H1 (cell line): ENCODE measurements at regions not wholly inside any gene's neighbourhood (a gene's known extent, or its start where the extent isn't known, plus 50 kb on each side); places are given as distances from the start of the nearest gene placed in this dataset.

Experiments used
- CTCF ChIA-PET: fragments of 300-600 bp; sonication (Branson Sonifier 250); formaldehyde crosslinking; loops from one replicate; lab custom pipeline; 2021; ENCODE audit not compliant: partially characterized antibody; lab: Charles Lee
- POLR2A ChIA-PET: fragments of 300-600 bp; sonication (Branson Sonifier 250); formaldehyde crosslinking; loops from one replicate; lab custom pipeline; 2021; ENCODE audit warnings: inconsistent platforms; ENCODE audit not compliant: partially characterized antibody; lab: Charles Lee
- DNase-seq, 2 experiments: peaks; one replicate each; pipeline versions ENCODE4 v3.0.0 to v3.0.0-alpha.2; 2010 to 2022; ENCODE audit warnings: low spot score in 2 of 2, low read depth in 1 of 2, mixed read lengths in 1 of 2
- FAIRE-seq: peaks from 2 replicates; lab custom pipeline; 2011; peaks lifted over from hg19 to GRCh38; lab: Jason Lieb, UNC
- H2AFZ ChIP-seq: 2 replicates; pipeline ENCODE4 v1.8.1; 2012; ENCODE audit warnings: low read length, inconsistent platforms
- H2AK5ac ChIP-seq: 2 replicates; pipeline ENCODE4 v1.6.1; 2013; ENCODE audit warnings: low read depth, low read length
- H2BK120ac ChIP-seq: replicated peaks from 2 replicates; pipeline ENCODE3; 2013; ENCODE audit warnings: low read depth, low read length, inconsistent platforms
- H2BK12ac ChIP-seq: 2 replicates; pipeline ENCODE4 v1.6.1; 2013; ENCODE audit warnings: low read depth, low read length
- H2BK15ac ChIP-seq: 2 replicates; pipeline ENCODE4 v1.6.1; 2013; ENCODE audit warnings: low read length
- H2BK20ac ChIP-seq: 2 replicates; pipeline ENCODE4 v1.6.1; 2013; ENCODE audit warnings: low read length
- H2BK5ac ChIP-seq: 2 replicates; pipeline ENCODE4 v1.6.1; 2013; ENCODE audit warnings: low read depth, low read length
- H3K14ac ChIP-seq: 2 replicates; pipeline ENCODE4 v1.6.1; 2013; ENCODE audit warnings: inconsistent platforms; ENCODE audit not compliant: insufficient read length
- H3K18ac ChIP-seq: 2 replicates; pipeline ENCODE4 v1.6.1; 2013; ENCODE audit warnings: low read length; ENCODE audit errors: extremely low read depth
- H3K23ac ChIP-seq: 2 replicates; pipeline ENCODE4 v1.6.1; 2013; ENCODE audit warnings: inconsistent platforms; ENCODE audit not compliant: insufficient read length
- H3K23me2 ChIP-seq: 2 replicates; pipeline ENCODE4 v1.6.1; 2013; ENCODE audit warnings: low read depth, low read length
- H3K27ac ChIP-seq: 2 replicates; pipeline ENCODE4 v1.6.1; 2011; ENCODE audit warnings: low read depth, low read length, inconsistent platforms
- H3K27me3 ChIP-seq, 4 experiments: replicated peaks in 1 of 4; 1 replicate in 1 of 4; 2 replicates in 3 of 4; pipeline versions ENCODE4 v1.6.1 to v1.8.1; 2011 to 2013; ENCODE audit warnings: low read length in 3 of 4, mild to moderate bottlenecking in 3 of 4, inconsistent platforms in 2 of 4, mixed read lengths in 2 of 4, moderate library complexity in 1 of 4; ENCODE audit not compliant: control insufficient read depth in 3 of 4, insufficient read depth in 3 of 4; ENCODE audit errors: extremely low read depth in 1 of 4
- H3K36me3 ChIP-seq, 4 experiments: 2 replicates each; pipeline versions ENCODE4 v1.6.1 to v1.8.1; 2011 to 2013; ENCODE audit warnings: mild to moderate bottlenecking in 4 of 4, low read length in 3 of 4, moderate library complexity in 2 of 4, control low read depth in 1 of 4, inconsistent platforms in 1 of 4; ENCODE audit not compliant: insufficient read depth in 4 of 4, control insufficient read depth in 2 of 4
- H3K4ac ChIP-seq: replicated peaks from 2 replicates; pipeline ENCODE3; 2013; ENCODE audit warnings: low read length, low read depth, mixed read lengths, inconsistent platforms; ENCODE audit not compliant: insufficient read length
- H3K4me1 ChIP-seq, 4 experiments: replicated peaks in 1 of 4; 1 replicate in 1 of 4; 2 replicates in 3 of 4; pipeline versions ENCODE4 v1.6.1 to v1.8.1; 2011 to 2013; ENCODE audit warnings: low read length in 3 of 4, inconsistent platforms in 2 of 4, mixed read lengths in 1 of 4; ENCODE audit not compliant: insufficient read depth in 4 of 4, control insufficient read depth in 3 of 4
- H3K4me2 ChIP-seq, 2 experiments: 2 replicates each; pipeline versions ENCODE4 v1.6.1 to v1.8.1; 2011 to 2013; ENCODE audit warnings: low read depth in 2 of 2, low read length in 2 of 2, control low read depth in 1 of 2, inconsistent platforms in 1 of 2, mild to moderate bottlenecking in 1 of 2; ENCODE audit not compliant: insufficient read depth in 1 of 2
- H3K4me3 ChIP-seq, 4 experiments: fragments of 200-600, 300-600 bp in 1 of 4; sonication (generic), shearing (Covaris generic), sonication (Bioruptor Twin) in 1 of 4; 2 replicates each; pipeline versions ENCODE4 v1.5.1 to v1.8.1; 2011 to 2016; ENCODE audit warnings: low read length in 4 of 4, low read depth in 3 of 4, control low read depth in 2 of 4, inconsistent platforms in 2 of 4, mild to moderate bottlenecking in 2 of 4, mixed read lengths in 1 of 4, moderate library complexity in 1 of 4; ENCODE audit not compliant: insufficient read depth in 2 of 4; ENCODE audit errors: extremely low read depth in 1 of 4
- H3K56ac ChIP-seq: replicated peaks from 2 replicates; pipeline ENCODE3; 2013; ENCODE audit warnings: low read depth, mild to moderate bottlenecking, mixed read lengths, low read length, inconsistent platforms; ENCODE audit not compliant: insufficient read length
- H3K79me1 ChIP-seq: 2 replicates; pipeline ENCODE4 v1.6.1; 2013; ENCODE audit warnings: low read depth, low read length, control low read depth
- H3K79me2 ChIP-seq, 2 experiments: 2 replicates each; pipeline versions ENCODE4 v1.6.1 to v1.8.1; 2012 to 2013; ENCODE audit warnings: low read length in 2 of 2, mild to moderate bottlenecking in 2 of 2, inconsistent platforms in 1 of 2; ENCODE audit not compliant: insufficient read depth in 2 of 2, control insufficient read depth in 1 of 2
- H3K9ac ChIP-seq, 4 experiments: replicated peaks in 1 of 4; 1 replicate in 1 of 4; 2 replicates in 3 of 4; pipeline versions ENCODE4 v1.6.1 to v1.8.1; 2011 to 2013; ENCODE audit warnings: low read depth in 3 of 4, low read length in 3 of 4, control low read depth in 2 of 4, mild to moderate bottlenecking in 2 of 4, moderate library complexity in 2 of 4, inconsistent platforms in 1 of 4; ENCODE audit errors: extremely low read depth in 1 of 4
- H3K9me3 ChIP-seq, 2 experiments: 2 replicates each; pipeline versions ENCODE4 v1.6.1 to v1.8.1; 2012 to 2013; ENCODE audit warnings: mild to moderate bottlenecking in 2 of 2, moderate library complexity in 2 of 2, control low read depth in 1 of 2, inconsistent platforms in 1 of 2, low read depth in 1 of 2, low read length in 1 of 2, mixed read lengths in 1 of 2; ENCODE audit not compliant: insufficient read depth in 2 of 2
- H4K20me1 ChIP-seq, 2 experiments: replicated peaks in 1 of 2; 2 replicates each; pipeline versions ENCODE3 to v1.8.1; 2011 to 2013; ENCODE audit warnings: inconsistent platforms in 2 of 2, low read length in 2 of 2, mild to moderate bottlenecking in 1 of 2; ENCODE audit not compliant: insufficient read depth in 2 of 2, control insufficient read depth in 1 of 2
- H4K5ac ChIP-seq: 2 replicates; pipeline ENCODE4 v1.6.1; 2013; ENCODE audit warnings: low read length, low read depth, mixed read lengths, inconsistent platforms; ENCODE audit not compliant: insufficient read length
- H4K8ac ChIP-seq: 2 replicates; pipeline ENCODE4 v1.8.0; 2013; ENCODE audit warnings: mild to moderate bottlenecking, moderate library complexity, low read length, inconsistent platforms; ENCODE audit not compliant: insufficient read depth; ENCODE audit errors: extremely low read depth
- H4K91ac ChIP-seq: replicated peaks from 2 replicates; pipeline ENCODE3; 2013; ENCODE audit warnings: low read length, mixed read lengths, inconsistent platforms; ENCODE audit not compliant: insufficient read length
- CBX8 ChIP-seq: fragments of 300-800, 300-1000 bp; sonication (generic); IDR thresholded peaks from 2 replicates; pipeline ENCODE4 v1.7.1; 2016; ENCODE audit warnings: low read depth, low read length, borderline replicate concordance
- EGR1 ChIP-seq: IDR thresholded peaks from 2 replicates; pipeline ENCODE4 v1.6.1; 2011; ENCODE audit warnings: low read depth, low read length, borderline replicate concordance
- SIRT6 ChIP-seq: IDR thresholded peaks from one replicate; pipeline ENCODE4 v1.7.1; 2012; ENCODE audit warnings: low read length, inconsistent platforms
- WGBS, 2 experiments: shearing (Covaris generic) in 1 of 2; methylation state at CpG; one replicate each; pipeline versions ENCODE4 v1.1.6 to v1.1.7; 2013 to 2015; ENCODE audit warnings: low lambda C conversion rate in 2 of 2, mixed read lengths in 2 of 2, inconsistent platforms in 1 of 2, low coverage in 1 of 2, missing lambda C conversion rate in 1 of 2; ENCODE audit not compliant: insufficient replicate concordance in 2 of 2, insufficient coverage in 1 of 2, insufficient read length in 1 of 2; ENCODE audit errors: extremely low coverage in 1 of 2, missing lambda C conversion rate in 1 of 2; 5-methylcytosine and 5-hydroxymethylcytosine counted together

- DNase-seq, result no peak
- H3K9ac ChIP-seq, result no peak overlapping the region
- POLR2A ChIA-PET, result interaction anchor here (0.5 kb wide), 1 partner anchor 389 kb away, joined by 3 read pairs; no protein-coding TSS in a partner anchor
Measured at GRCh38 chr6:8710668-8711431, 275.5 kb upstream of the SLC35B3 start.

More at GRCh38 chr6:8710668-8711431, 275.5 kb upstream of the SLC35B3 start:
- TF ChIP-seq EGR1 (no peak), SIRT6 (no peak), CBX8 (no peak)
- Histone ChIP-seq H3K36me3 (no peaks in the 10 kb centered on the region), H2BK20ac (no peak overlapping the region), H4K20me1 (no peaks in the 10 kb centered on the region), H3K18ac (no peak overlapping the region), H2BK120ac (no peak overlapping the region), H4K5ac (no peak overlapping the region), H2BK5ac (no peak overlapping the region), H3K27ac (no peak overlapping the region), H2AK5ac (no peak overlapping the region), H2BK12ac (no peak overlapping the region), H3K4me3 (no peak overlapping the region), H2BK15ac (no peak overlapping the region), H3K56ac (no peak overlapping the region), H2AFZ (no peak overlapping the region), H3K4me1 (no peaks in the 10 kb centered on the region), H3K4me2 (no peak overlapping the region), H3K79me2 (no peaks in the 10 kb centered on the region), H4K91ac (no peak overlapping the region), H3K27me3 (no peaks in the 10 kb centered on the region), H3K23ac (no peak overlapping the region), H3K23me2 (no peaks in the 10 kb centered on the region), H3K9me3 (no peaks in the 10 kb centered on the region), H3K79me1 (no peaks in the 10 kb centered on the region), H4K8ac (no peak overlapping the region), H3K14ac (no peak overlapping the region), H3K4ac (no peak overlapping the region)
- 95% methylated on average over 5 of the region's 5 CpGs; no CpG with 5 or more reads in 1 of the 2 experiments for WGBS, 2 experiments
- CTCF ChIA-PET, result interaction anchor here (0.7 to 2.1 kb wide), 8 partner anchors 10 to 232 kb away, joined by 3 to 6 read pairs (median 4); no protein-coding TSS in a partner anchor
- FAIRE-seq, result no peak
